ENCODE measurements at regions not wholly inside any gene's neighbourhood (a gene's known extent, or its start where the extent isn't known, plus 50 kb on each side); places are given as distances from the start of the nearest gene placed in this dataset.
"Not testable (repeated sequence)": the region's sequence is repeated elsewhere in the genome, so short reads cannot be mapped to it uniquely, and the experiment has no call there.

DNA sequence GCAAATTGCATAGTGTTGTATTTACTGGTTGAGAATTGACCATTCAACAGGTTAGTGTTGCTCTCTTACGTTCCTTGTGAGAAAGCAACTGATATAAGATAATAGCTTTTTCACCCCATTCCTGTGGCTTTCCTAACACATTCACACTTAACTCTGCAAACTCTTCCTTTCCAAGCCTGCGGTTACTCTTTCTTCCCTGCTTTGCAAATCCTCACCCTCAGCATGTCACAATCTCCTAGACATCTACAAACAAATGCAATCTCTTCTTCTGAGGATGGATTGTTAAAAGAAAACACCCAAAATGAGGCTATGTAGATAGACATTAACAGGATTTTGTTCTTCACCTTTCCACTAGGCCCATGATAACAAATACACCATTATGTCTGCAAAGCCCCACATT lies 771.7 kb upstream of the PCDH7 start:
- no peak for DNase-seq (ENCODE audit: low spot score)

DNA sequence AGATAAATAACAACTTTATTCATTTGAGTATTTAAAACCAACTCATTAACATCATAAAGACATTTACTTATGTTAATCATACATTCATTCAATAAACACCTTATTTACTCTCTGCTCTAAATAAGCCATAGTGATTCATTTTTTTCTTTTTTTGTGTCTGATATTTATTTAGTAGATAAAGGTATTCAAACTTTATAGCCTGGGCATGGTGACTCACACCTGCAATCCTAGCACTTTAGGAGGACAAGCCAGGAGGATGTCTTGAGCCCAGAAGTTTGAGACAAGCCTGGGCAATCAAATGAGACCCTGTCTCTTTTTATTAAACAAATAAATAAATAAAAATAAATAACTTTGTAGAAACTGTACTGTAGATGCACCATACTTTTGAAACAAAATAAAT lies 771.3 kb upstream of the PCDH7 start:
- no peak for DNase-seq (ENCODE audit: low spot score)

DNA sequence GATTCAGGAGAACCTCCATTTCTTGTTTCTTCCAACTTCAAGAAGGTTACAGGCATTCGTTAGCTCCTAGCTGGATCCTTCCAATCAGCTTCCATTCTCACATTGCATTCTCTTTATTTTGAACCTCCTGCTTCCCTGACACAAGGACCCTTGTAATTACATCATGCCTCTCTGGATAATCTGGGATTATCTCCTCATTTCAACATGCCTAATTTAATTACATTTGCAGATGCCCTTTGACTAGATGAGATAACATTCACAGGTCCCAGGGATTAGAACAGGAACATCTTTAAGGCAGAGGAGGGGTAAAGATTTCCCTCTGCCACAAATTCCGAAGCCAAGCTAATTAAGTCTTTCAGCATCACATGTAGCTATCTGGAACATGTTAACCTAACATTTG lies 753.8 kb upstream of the PCDH7 start:
- DNase-seq (ENCODE audit: low spot score): peak; percentile 76

DNA sequence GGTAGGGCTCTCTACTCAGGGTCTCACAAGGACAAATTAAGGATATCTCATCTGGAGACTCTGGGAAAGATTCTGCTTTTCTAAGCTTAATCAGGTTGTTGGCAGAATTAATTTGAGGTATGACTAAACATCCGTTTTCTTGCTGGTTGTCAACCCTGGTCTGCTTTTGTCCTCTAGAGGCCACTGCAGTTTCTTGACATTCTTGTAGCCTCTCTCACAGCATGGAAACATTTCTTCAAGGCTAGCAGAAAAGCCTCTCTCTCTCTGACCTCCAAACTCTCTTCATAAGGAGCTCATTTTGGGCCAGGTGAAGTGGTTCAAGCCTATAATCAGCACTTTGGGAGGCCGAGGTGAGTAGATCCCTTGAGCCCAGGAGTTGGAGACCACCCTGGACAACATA lies 749.5 kb upstream of the PCDH7 start:
- peak; percentile 2 for DNase-seq (ENCODE audit: low spot score)

DNA sequence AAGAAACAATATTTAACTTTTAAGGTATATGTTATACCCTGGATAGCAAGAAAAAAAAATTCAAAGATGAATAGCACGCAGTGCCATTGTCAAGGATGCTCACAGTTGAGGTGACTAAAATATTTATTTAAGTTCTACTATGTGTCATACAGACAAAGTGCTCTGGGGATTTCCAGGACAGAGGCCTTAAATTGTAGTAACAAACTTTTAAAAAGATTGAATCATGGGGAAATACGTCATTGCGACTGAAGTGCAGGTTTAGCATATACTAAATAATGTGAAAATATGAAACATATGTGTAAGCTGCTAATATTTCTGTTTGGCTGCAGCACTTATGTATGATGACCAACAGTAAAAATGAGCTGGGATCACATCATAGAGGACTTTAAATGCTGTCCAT lies 748.0 kb upstream of the PCDH7 start:
- no peak for DNase-seq (ENCODE audit: low spot score)

DNA sequence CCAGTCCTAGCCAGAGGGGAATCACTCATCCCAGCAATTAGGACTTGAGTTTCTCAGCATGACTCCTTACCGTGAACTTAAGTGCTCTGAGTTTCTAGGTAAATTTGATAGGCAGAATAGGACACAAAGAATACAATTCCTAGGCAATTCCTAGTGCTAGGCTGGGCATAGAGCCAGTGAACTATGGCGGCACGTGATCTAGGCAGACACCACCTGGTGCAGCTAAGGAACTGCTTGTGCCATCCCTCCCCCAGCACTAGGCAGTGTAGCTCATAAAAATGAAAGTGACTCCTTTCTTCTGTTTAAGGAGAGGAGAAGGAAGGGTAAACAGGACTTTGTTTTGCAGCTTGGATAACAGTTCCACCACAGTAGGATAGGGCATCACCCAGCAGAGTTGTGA lies 736.3 kb upstream of the PCDH7 start:
- no peak for DNase-seq (ENCODE audit: low spot score)

DNA sequence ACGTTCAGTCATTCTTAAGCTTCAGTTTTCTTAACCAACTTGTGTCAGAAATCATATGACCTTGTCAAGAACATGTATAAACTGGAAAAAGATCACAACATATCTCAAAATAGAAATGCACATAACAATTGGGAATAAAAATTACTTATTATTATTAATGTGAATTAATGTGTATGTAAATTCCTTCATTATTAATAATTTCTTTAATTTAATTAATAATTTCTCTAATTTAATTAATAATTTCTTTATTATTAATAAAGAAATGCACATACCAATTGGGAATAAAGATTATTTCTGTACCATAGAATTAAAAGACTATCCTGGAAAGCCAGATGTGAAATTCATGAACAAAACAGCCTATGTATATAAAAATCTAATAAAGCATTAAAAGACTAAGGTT lies 718.5 kb upstream of the PCDH7 start:
- no peak for DNase-seq (ENCODE audit: low spot score)

DNA sequence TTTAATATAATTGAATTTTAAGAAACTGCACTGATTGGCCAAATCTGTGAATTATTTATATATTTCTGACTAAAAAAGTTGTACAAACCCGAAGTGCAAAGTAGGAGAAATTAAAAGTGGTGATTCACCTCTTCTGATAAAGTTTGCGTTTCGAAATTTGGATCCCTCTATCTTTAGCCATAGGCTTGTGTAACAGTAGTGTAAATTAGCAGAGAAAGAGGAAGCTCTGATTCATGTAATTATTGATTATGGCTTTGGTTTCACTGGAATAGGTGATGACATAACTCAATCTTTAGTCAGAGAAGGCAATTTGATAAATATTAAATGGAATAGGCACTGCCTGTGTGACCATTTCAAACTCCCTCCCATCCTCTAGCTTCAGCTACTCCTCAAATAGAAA lies 717.8 kb upstream of the PCDH7 start:
- no peak for DNase-seq (ENCODE audit: low spot score)

DNA sequence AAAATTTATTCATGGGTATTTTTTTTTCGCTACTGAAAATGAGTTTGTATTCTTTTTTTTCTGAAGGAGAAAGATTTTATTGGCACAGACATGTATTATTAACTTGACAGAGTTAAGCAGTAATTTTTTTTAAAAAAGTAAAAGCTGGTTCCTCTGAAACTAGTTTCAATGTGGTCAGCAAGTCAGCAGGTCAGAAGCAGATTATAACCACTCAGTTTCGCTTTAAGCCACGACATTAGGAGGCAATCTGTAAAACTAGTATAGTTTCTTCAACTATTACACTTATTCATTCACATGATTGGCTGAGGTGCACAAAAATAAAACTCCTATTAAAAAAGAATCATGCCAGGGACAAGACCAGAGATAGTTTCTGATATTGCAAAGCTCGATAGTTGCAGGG lies 714.2 kb upstream of the PCDH7 start:
- no peak for DNase-seq (ENCODE audit: low spot score)

DNA sequence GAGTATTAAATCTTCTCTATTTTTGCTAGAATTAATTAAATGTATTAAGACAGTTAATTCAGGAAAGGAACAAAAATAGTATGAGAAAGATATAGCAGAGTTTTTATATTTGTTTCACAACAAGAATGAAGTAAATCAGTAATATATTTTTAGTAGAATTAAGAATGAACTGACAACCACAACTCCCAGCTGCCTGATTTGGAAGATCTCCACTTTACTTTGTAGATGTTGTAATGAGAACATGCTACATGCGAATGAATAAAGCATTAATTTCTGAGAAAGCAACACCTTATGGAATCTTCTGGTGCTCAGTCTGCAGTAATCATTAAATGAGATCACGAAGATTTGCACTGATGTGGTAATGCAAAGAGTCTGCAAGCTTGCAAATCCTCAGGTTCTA lies 695.6 kb upstream of the PCDH7 start:
- no peak for DNase-seq (ENCODE audit: low spot score)

DNA sequence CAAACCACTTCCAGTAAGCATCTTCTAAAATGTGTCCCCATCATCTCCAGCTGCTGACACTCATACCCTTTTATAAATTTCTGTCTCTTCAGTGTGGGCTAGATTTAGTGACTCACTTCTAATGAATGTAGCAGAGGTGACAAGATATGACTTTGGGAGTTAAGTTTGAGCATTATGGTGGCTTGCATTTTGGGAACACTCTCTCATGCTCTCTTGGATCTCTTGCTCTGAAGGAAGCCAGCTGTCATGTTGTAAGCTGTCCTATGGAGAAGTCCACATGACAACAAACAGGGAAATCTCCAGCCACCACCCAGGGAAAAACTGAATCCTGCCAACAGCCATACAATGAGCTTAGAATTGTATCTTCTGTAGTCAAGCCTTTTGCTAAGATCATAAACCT lies 691.3 kb upstream of the PCDH7 start:
- no peak for DNase-seq (ENCODE audit: low spot score)

DNA sequence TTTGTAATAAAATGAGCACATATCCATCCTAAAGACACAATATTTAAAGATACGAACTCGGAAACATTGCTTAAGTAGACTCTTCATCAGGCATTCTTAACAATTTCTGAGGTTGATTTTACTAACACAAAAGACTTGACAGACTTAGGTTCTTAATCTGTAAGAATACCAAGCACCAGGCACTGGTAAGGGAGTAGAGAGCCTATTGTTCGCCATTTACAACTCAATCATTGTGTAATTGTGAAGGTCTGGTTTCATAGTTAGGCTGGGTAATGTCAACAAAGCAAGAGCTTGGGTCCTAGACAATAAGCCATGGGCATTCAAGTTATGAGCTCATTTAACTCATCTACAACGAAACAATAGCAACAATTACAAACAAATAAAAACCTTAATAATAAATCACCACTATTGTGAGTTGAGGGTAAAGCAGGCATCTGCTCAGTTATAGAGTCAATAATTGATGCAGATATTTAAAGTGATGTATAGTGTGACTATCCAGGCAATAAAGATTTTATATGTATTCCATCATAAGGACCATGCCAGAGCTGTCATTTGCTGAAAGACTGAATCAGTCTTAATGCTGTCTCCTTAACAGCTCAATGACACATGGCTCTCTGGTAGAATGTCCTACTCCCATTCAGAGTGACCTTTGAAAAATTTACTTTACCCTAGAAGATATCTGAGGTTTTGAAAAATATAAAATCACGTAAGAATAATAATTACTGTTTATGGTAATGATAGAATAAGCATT lies 664.0 kb upstream of the PCDH7 start:
- DNase-seq (ENCODE audit: low spot score): no peak

DNA sequence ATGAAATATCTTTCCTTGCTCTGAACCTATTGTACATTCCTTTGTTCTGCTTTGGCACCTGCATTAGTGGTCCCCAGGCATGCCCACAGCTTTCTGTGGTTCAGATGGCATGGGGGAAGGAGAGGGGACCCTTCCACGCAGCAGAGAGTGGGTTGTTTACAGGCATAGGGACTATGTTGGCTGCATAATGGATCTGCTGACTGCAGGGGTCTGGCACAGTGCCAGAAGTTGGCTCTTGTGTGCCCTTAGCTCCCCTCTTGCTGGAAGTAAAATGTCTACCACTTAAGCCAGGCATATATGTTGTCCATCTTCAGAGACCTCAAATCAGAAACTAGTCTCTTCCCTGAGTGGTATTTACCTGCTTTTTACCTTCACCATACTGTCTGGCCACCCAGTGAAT lies 651.9 kb upstream of the PCDH7 start:
- no peak for DNase-seq (ENCODE audit: low spot score)

DNA sequence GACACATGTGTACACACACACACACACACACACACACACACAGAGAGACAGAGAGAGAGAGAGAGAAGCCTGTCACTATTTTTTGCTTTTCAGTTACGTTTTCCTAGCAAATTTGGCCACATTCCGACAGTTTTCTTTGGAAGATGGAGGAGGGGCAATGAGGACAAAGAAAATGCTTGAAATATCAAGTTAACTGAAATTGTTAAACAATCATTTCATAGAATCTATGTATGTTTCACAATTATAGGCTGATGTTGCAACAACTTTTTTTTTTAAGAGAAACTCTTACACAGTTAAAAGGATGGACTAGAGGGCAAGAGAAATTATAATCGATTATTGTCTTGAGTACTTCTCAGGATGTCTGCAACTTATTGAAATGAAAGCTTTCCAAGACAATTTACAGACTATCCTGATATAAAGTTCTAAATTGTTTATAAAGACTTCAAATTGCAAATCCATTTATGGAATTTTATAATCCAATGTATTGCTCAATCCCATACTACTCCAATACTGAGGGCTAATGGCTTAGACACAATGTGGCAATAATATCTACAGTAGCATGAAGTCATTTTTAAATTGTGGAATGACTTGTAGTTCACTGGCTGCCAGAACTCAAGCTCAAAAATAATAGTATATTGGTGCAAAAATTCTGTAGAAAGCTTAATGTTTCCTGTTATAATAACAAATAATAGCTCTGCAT lies 647.0 kb upstream of the PCDH7 start:
- DNase-seq (ENCODE audit: low spot score): no peak

DNA sequence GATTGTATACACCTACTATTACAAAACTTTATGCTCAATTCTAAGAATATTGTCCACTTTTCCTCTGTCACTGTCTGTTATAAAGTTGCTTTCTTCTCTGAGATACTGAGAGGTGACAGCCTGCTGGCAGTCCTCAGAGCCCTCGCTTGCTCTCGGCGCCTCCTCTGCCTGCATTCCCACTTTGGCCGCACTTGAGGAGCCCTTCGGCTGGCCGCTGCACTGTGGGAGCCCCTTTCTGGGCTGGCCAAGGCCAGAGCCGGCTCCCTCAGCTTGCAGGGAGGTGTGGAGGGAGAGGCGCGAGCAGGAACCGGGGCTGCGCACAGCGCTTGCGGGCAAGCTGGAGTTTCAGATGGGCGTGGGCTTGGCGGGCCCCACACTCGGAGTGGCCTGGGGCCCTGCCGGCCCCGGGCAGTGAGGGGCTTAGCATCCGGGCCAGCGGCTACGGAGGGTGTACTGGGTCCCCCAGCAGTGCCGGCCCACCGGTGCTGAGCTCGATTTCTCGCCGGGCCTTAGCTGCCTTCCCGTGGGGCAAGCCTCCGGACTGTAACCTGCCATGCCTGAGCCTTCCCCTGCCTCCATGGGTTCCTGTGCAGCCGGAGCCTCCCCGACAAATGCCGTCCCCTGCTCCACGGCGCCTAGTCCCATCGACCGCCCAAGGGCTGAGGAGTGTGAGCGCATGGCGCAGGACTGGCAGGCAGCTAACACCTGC lies 627.6 kb upstream of the PCDH7 start:
- DNase-seq (ENCODE audit: low spot score): not testable (repeated sequence)

DNA sequence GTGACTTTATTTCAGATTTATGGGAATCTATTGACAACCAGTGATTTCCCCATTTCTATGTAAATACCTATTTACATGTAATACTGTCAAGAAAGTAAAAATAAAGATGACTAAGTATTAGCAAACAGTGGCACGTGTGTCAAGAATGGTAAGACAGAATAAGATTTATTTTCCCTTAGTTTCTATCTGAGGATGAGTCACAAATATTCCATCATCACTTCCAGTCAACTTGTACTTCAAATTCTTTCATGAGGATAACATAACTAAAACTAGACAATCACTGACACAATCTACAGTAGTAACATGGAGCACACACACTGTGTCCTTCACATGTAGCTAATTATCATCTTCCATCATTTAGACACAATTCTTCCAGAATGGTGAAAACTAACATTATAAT lies 625.3 kb upstream of the PCDH7 start:
- no peak for DNase-seq (ENCODE audit: low spot score)

DNA sequence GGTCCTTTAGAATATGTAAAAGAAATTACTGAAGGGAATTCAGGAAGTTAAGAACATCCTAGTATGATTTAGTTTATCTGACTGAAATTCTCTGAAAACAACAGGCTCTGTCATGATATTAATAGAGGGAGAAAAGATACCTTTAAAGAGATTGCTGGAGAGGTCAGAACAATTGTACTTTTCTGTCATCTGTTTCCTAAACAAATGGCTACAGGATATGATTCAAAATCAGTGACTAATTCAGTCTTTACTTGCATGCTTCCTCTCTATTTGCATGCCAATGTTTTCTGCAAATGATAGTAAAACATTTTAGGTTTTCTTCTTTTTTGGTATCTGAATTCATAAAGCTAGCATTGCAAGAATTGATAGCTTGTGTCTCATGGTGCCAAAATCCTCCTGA lies 616.7 kb upstream of the PCDH7 start:
- no peak for DNase-seq (ENCODE audit: low spot score)

DNA sequence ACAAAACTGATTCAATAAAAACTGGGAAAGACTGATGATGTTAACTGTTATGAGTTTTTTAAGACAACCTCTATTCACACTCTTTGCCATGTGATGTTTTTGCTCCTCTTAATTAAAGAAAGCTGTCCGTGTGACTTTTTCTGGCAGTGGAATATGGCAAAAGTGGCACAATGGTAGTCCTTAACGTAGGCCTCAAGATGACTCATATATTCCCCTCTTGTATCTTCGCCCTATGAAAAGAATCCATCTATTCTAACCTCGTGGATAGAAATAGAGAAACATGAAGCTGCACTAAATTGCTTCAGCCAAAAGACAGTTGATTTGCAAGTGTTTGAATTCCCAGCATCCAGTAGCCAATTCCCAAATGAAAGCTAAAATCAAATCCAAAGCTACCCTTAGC lies 603.8 kb upstream of the PCDH7 start:
- DNase-seq (ENCODE audit: low spot score): no peak

DNA sequence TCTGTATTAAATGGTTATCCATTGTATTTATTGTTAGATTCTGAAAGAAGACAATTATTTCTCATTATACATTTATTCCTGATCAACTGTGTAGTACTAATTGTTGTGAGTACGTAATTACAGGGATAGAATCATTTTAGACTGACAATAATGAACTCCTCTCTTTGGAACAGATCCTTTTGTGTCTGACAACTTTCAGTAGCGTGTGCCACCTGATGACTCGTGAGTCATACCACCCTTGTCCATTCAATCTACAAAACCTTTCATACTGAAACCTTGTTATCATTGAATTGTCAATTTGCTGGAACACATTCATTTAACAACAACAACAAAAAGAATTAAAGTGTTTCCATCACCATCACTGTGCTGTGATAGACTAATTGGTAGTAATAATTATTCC lies 602.7 kb upstream of the PCDH7 start:
- no peak for DNase-seq (ENCODE audit: low spot score)

DNA sequence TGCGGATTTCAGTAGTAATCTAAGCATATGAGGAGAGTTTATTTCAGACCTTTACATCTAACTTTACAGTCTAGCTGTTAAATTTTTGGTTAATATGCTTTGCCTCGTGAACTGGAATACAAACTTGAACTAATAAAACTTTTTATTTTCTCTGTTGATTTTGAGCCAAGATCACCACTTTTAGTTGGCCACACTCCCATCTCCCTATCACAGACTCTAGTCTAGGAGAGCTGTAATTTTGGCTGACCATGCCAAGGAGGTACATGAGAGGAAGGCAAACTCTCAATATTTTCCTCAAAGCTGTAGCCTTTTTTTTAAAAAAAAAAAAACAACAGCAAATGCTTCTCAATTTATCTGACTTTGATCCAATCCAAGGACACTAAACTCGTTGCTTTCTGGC lies 597.5 kb upstream of the PCDH7 start:
- DNase-seq (ENCODE audit: low spot score): no peak

DNA sequence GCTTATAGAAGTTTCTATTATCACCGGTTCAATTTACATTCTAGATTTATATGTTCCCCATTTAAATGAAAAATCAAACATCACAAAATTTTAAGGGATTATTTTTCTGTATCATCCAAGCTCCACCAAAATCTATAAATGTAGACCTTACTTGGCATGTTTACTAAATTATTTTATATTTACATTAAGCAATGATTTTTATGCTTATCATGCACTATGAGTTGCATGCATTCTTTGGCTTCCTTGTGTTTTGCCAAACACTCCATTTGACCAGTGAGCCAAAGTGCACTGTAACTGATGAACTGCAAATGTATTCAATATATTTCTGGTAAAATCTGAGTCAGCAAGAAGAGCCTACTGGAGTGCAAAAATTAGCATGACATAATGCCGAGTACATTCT lies 595.5 kb upstream of the PCDH7 start:
- DNase-seq (ENCODE audit: low spot score): not testable (repeated sequence)

DNA sequence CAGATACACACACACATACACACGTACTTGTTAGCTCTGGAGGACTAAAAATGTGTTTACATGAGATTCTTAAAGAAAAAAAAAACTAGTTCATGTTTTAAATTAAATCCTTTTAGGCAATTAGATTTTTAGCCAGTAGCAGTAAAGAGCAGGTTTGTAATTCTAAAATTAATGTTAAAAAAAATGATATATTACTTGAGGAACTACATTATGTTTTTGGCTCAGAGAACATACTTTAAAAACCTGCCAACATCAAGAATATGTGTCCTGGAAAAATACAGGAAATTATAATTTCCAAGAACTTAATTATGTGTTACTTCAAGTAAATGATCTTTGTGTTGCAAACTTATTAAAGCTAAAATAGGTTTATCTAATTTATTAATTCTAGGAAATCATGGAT lies 594.3 kb upstream of the PCDH7 start:
- DNase-seq (ENCODE audit: low spot score): no peak

DNA sequence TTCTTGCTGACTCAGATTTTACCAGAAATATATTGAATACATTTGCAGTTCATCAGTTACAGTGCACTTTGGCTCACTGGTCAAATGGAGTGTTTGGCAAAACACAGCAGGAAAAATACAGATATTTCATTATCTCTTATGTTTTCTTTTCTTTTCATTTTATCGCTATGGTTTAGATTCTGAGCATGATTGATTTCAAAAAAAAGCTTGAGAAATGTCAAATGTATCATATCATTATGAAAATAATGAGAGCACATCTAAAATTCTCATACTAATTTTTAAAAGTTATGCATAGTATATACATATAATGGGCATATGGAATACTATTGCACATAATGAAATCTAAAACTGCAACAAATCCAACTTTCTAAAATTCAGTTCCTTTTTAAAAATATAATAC lies 593.8 kb upstream of the PCDH7 start:
- no peak for DNase-seq (ENCODE audit: low spot score)

All from SK-N-DZ (cell line).